ENCODE measurements at regions not wholly inside any gene's neighbourhood (a gene's known extent, or its start where the extent isn't known, plus 50 kb on each side); places are given as distances from the start of the nearest gene placed in this dataset.

DNA sequence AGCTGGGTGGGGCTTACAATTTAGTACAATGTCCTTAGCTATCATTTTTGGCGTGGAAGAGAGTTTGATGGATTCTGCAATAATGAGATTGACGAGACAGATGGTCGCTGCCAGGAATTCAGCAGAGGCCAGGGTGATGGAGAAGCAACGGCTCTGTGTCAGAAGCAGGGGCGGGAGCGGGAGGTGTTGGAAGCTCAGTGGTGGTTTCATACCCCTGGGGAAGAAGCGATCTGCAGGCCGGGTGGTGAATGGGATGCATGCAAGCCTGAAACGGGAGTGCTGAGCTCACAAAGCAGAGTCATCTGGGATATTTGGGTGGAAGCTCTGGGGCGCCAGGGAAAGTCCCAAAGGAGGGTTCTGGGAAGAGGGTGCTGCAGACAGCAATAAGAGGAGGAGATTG, 370.8 kb downstream of the ZNF536 start:
- no peaks in the 10 kb centered on the region for H3K9me3 Mint-ChIP-seq
- CTCF ChIA-PET: no interaction called here

DNA sequence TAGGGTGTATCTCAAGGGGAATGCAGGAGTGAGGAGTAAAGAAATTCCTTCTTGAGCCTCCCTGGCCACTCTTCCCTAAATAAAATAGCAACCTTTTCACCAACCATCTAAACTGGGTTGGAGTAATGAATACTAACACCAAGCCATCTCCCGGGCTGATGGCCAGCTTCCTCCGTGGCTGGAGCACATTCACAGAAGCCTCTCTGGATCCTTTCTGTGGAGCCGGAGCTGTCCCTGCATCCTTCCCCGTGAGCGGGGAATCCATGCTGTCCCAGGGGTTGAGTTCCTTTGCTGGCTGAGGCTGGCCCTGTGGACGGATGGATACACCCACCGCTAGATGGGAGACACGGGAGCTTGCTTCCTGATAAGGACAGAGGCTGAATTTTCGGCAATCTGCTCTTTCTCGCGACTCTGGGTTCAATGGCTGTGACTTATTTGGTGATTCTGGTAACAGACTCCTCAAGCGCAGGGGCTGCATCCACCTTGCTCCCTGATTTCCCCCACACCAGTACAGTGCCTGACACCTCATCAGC, 370.3 kb downstream of the ZNF536 start:
- Mint-ChIP-seq H3K4me3 (no peak overlapping the region), H3K36me3 (ENCODE audit: low read depth) (no peaks in the 10 kb centered on the region), H3K27ac (no peak overlapping the region), H3K27me3 (no peaks in the 10 kb centered on the region), H3K4me1 (no peaks in the 10 kb centered on the region), H3K9me3 (no peaks in the 10 kb centered on the region)
- CTCF ChIA-PET: no interaction called here
- POLR2A ChIA-PET: no interaction called here
- DNase-seq: no peak

More for the DNA sequence above, 370.8 kb downstream of the ZNF536 start:
- no peaks in the 10 kb centered on the region for H3K27me3 Mint-ChIP-seq
- H3K4me3 Mint-ChIP-seq: no peak overlapping the region
- POLR2A ChIA-PET: no interaction called here
- no peak overlapping the region for H3K27ac Mint-ChIP-seq
- no peaks in the 10 kb centered on the region for H3K4me1 Mint-ChIP-seq
- H3K36me3 Mint-ChIP-seq (ENCODE audit: low read depth): no peaks in the 10 kb centered on the region
- DNase-seq: no peak

DNA sequence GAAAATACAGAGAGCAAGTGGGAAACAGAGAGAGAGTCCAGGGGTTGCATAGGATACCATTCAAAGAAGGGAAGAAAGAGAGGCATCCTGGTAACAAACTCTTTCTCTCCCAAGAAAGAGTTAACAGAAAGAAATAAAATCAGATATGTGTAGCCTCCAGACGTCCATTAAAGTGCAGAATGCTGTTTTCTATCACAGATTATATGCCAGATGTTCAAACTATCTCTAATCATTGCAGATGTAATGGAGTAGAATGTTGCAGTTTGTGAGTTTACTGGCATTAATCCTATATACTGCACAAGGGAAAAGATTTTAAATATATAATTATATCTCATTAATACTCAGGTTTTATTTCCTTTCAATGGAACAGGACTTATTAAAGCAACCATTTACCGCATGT, 369.4 kb downstream of the ZNF536 start:
- no peaks in the 10 kb centered on the region for H3K27me3 Mint-ChIP-seq
- ChIA-PET POLR2A (no interaction called here), CTCF (no interaction called here)
- H3K4me3 Mint-ChIP-seq: no peak overlapping the region
- no peaks in the 10 kb centered on the region for H3K9me3 Mint-ChIP-seq
- no peak overlapping the region for H3K27ac Mint-ChIP-seq
- no peaks in the 10 kb centered on the region for H3K4me1 Mint-ChIP-seq
- H3K36me3 Mint-ChIP-seq (ENCODE audit: low read depth): no peaks in the 10 kb centered on the region
- DNase-seq: no peak

DNA sequence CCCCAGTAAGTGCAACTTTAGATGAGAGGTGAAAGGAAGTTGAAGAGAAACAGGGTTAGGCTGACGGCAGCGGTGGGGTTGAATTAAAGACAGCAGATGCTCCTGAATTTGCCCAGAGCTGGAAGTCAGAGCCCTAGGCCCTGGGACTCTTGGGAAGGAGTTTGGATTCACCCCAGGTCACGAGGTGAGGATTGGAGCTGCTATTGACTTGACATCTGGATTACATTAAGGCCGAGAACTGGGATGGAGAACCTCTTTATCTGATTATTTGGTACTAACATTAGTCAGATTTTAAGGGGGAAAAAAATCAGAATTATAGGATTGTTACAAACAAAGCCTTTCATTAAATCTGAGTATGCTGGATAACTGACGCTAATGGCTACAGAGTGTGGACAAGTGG, 367.2 kb downstream of the ZNF536 start:
- Mint-ChIP-seq H3K36me3 (ENCODE audit: low read depth) (no peaks in the 10 kb centered on the region), H3K4me1 (no peaks in the 10 kb centered on the region), H3K9me3 (no peaks in the 10 kb centered on the region), H3K4me3 (no peak overlapping the region), H3K27me3 (no peaks in the 10 kb centered on the region), H3K27ac (no peak overlapping the region)
- CTCF ChIA-PET: no interaction called here
- POLR2A ChIA-PET: no interaction called here
- no peak for DNase-seq

DNA sequence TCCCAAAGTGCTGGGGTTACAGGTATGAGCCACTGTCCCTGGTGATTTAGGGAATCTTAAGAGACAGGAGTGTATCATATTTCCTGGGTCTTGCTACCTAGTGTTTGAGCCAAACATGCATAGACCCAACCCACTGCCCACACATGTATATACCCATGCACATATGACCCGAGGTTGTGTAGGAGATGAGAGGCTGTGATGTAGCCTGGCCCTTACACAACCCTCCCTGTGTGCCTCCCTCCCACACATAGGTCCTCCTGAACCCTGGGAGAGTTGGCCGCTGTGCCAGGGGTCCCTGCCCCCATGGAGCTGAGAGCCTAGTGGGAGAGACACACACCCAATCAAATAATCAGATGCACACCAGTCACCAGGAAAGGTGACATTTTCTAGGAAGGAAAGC, 365.9 kb downstream of the ZNF536 start:
- ChIA-PET POLR2A (no interaction called here), CTCF (no interaction called here)
- no peak overlapping the region for H3K27ac Mint-ChIP-seq
- no peak for DNase-seq
- H3K4me3 Mint-ChIP-seq: no peak overlapping the region
- H3K36me3 Mint-ChIP-seq (ENCODE audit: low read depth): no peaks in the 10 kb centered on the region
- H3K4me1 Mint-ChIP-seq: no peaks in the 10 kb centered on the region
- H3K27me3 Mint-ChIP-seq: no peaks in the 10 kb centered on the region
- no peaks in the 10 kb centered on the region for H3K9me3 Mint-ChIP-seq

DNA sequence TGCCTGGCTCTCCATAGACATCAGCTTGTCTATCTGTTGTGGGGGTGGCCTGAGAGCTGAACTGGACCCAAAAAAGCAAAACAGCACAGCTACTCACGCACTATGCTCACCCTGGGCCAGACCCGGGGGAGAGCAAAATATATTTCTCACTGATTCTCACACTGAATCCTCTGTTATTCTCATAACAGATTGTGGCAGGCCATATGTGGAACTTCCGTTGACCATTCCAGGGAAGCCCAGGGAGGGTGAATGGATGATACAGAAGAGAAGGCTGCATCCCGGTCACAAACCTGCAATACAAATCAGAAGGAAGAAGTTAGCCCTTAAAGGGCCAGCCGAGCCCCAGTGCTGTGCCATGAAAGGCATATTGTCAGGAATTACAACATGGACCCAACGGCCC, 362.5 kb downstream of the ZNF536 start:
- no peaks in the 10 kb centered on the region for H3K27me3 Mint-ChIP-seq
- no peaks in the 10 kb centered on the region for H3K9me3 Mint-ChIP-seq
- no peak for DNase-seq
- no peak overlapping the region for H3K27ac Mint-ChIP-seq
- peaks cover 6% of the 10 kb centered on the region for H3K4me1 Mint-ChIP-seq
- H3K36me3 Mint-ChIP-seq (ENCODE audit: low read depth): no peaks in the 10 kb centered on the region
- ChIA-PET CTCF (interaction anchor here (0.5 kb wide), 1 partner anchor 864 kb away, joined by 5 read pairs; no protein-coding TSS in a partner anchor), POLR2A (no interaction called here)
- H3K4me3 Mint-ChIP-seq: no peak overlapping the region

DNA sequence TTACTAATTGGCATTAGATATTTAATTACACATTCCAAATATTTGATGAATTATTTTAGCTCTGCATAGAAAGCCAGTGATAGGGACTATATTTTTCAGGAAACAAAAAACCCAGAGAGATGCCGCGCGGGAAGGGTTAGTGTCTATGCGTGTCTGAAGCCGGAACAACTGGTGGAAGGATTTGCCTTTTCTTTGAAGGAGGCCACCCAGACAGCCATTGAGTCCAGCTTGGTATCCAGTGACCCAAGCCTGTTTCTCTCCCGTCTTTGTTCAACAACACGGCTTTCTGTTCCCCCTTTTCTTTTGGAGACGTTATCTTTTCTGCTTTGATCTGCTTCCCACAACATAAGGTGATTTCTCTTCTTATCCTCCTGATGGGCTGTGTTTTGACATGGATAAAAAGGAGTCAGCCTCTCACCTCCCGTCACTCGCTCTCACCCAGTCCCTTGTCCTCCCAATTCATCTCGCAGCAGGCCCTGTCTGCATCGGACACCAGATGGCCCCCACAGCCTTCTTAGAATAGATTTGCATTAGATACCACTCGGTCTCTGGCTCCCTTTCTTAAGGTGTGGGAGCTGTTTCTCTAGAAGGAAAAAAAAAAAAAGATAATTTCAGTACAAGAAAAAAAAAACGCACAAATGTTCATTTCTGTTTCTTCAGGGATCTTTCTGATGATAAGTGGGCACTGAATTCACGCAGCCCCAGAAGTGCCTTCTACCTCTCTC, 361.8 kb downstream of the ZNF536 start:
- H3K36me3 Mint-ChIP-seq (ENCODE audit: low read depth): no peaks in the 10 kb centered on the region
- ChIA-PET CTCF (no interaction called here), POLR2A (no interaction called here)
- H3K9me3 Mint-ChIP-seq: no peaks in the 10 kb centered on the region
- no peak for DNase-seq
- H3K4me1 Mint-ChIP-seq: peaks cover 6% of the 10 kb centered on the region
- H3K4me3 Mint-ChIP-seq: no peak overlapping the region
- no peak overlapping the region for H3K27ac Mint-ChIP-seq
- H3K27me3 Mint-ChIP-seq: no peaks in the 10 kb centered on the region

DNA sequence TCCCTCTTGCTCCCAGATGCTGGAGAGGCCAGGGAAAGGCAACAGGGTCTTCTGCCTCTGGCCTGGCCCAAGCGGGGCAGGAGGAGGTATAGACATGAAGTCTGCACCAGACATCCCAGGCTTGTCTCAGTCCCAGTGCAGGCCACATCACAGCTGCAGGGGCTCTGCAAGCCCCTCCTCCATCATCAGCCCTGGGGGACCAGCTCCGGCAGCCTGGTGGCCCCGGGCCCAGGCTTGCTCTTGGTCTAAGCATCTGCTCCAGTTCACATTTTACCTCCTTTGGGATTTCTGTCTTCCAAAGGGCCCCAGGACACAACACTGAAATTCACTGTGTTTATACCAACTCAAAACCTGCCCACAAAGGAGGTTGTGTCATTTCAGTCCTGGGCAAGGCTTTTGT, 359.4 kb downstream of the ZNF536 start:
- CTCF ChIA-PET: no interaction called here
- H3K4me3 Mint-ChIP-seq: no peak overlapping the region
- no peaks in the 10 kb centered on the region for H3K9me3 Mint-ChIP-seq
- no peaks in the 10 kb centered on the region for H3K27me3 Mint-ChIP-seq
- no peak for DNase-seq
- POLR2A ChIA-PET: no interaction called here
- no peak overlapping the region for H3K27ac Mint-ChIP-seq
- H3K4me1 Mint-ChIP-seq: peaks cover 6% of the 10 kb centered on the region
- no peaks in the 10 kb centered on the region for H3K36me3 Mint-ChIP-seq (ENCODE audit: low read depth)

DNA sequence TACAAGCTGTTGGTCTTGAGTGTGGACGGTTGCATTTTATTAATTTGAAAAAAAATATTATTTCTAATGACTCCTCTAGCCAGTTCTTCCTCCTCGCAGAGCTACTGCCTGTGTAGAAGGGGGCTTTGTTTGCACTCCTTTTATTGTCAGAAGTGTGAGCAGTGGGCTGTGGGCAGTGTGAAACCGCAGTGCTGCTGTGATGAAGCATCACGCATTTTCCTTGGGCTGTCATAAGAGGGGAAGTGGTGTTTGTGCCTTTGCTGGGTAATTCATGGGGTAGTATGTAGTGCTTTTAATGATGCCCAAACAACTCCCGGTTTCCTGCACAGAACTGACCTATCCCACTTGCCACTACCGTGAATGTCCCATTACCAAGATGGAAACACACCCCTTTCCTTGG, 357.3 kb downstream of the ZNF536 start:
- no peak overlapping the region for H3K27ac Mint-ChIP-seq
- peaks cover 6% of the 10 kb centered on the region for H3K4me1 Mint-ChIP-seq
- DNase-seq: no peak
- no peak overlapping the region for H3K4me3 Mint-ChIP-seq
- H3K27me3 Mint-ChIP-seq: no peaks in the 10 kb centered on the region
- ChIA-PET POLR2A (no interaction called here), CTCF (no interaction called here)
- no peaks in the 10 kb centered on the region for H3K9me3 Mint-ChIP-seq
- no peaks in the 10 kb centered on the region for H3K36me3 Mint-ChIP-seq (ENCODE audit: low read depth)

DNA sequence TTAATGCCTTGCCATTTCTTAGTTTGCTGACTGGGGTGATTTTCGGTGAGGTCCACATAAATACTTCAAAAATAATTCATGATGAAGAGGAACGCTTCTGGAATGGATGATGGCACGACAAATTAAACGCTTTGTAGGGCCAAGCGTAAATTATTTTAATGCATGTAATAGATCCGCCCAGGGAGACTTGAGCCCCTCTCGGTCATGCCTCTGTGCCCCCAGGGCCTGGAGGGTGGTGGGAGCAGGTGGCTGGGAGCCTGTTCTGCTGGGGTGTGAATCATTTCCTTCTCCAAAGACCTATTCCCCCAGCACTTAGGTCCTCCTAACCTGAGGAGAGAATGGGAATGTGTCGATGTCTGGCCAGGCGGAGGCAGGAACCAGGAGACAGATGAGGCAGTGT, 350.6 kb downstream of the ZNF536 start:
- Mint-ChIP-seq H3K4me3 (no peak overlapping the region), H3K9me3 (no peaks in the 10 kb centered on the region), H3K4me1 (peaks cover 12% of the 10 kb centered on the region), H3K27me3 (peaks cover 6% of the 10 kb centered on the region), H3K27ac (no peak overlapping the region), H3K36me3 (ENCODE audit: low read depth) (no peaks in the 10 kb centered on the region)
- ChIA-PET POLR2A (no interaction called here), CTCF (no interaction called here)
- no peak for DNase-seq

DNA sequence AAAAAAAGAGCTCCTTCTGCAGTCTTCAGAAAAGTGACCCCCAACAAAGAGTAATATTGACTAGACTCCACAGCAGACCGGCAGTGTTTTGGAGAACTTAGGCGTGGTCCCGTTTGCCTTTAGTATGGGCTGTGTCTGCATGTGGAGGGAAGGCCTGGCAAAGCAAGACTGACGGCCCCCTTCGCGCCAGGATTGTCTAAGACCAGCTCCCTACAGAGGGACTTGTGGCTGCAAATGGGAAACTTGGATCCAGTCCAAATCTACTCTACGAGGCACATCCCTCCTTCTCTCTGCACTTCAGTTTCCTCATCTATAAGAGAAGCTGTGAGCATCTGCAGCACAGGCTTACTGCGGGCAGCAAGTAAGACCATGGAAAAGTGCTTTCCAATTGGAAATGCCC, 350.0 kb downstream of the ZNF536 start:
- peaks cover 12% of the 10 kb centered on the region for H3K4me1 Mint-ChIP-seq
- no peak overlapping the region for H3K27ac Mint-ChIP-seq
- no peaks in the 10 kb centered on the region for H3K9me3 Mint-ChIP-seq
- DNase-seq: no peak
- ChIA-PET POLR2A (interaction anchor here (0.8 kb wide), 1 partner anchor 17 kb away, joined by 3 read pairs; no protein-coding TSS in a partner anchor), CTCF (interaction anchor here (0.7 kb wide), 1 partner anchor 67 kb away, joined by 4 read pairs; no protein-coding TSS in a partner anchor)
- no peak overlapping the region for H3K4me3 Mint-ChIP-seq
- H3K36me3 Mint-ChIP-seq (ENCODE audit: low read depth): no peaks in the 10 kb centered on the region
- H3K27me3 Mint-ChIP-seq: peaks cover 6% of the 10 kb centered on the region

DNA sequence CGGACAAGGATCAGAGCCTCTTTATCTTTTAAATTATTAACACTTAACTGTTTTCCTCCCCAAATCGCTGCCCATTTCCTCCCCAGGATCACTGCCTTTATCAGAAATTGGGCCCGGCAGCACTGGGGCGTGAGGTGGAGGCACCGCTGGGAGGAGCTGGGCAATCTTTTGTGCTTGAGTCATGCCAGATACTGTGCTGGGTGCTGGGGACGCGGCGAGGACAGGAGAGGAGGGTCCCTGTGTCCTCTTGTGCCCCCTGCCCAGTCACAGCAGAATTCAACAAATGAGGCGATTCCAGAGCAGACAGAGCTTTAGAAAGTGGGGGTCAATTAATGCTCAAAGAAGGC, 347.8 kb downstream of the ZNF536 start:
- Mint-ChIP-seq H3K9me3 (no peaks in the 10 kb centered on the region), H3K27ac (no peak overlapping the region), H3K4me1 (peaks cover 12% of the 10 kb centered on the region), H3K36me3 (ENCODE audit: low read depth) (no peaks in the 10 kb centered on the region), H3K4me3 (peak overlapping the region; percentile 63), H3K27me3 (peaks cover 6% of the 10 kb centered on the region)
- CTCF ChIA-PET: interaction anchor here (1.0 kb wide), 2 partner anchors 37 to 53 kb away, joined by 3 to 5 read pairs; no protein-coding TSS in a partner anchor
- POLR2A ChIA-PET: no interaction called here
- DNase-seq: no peak

DNA sequence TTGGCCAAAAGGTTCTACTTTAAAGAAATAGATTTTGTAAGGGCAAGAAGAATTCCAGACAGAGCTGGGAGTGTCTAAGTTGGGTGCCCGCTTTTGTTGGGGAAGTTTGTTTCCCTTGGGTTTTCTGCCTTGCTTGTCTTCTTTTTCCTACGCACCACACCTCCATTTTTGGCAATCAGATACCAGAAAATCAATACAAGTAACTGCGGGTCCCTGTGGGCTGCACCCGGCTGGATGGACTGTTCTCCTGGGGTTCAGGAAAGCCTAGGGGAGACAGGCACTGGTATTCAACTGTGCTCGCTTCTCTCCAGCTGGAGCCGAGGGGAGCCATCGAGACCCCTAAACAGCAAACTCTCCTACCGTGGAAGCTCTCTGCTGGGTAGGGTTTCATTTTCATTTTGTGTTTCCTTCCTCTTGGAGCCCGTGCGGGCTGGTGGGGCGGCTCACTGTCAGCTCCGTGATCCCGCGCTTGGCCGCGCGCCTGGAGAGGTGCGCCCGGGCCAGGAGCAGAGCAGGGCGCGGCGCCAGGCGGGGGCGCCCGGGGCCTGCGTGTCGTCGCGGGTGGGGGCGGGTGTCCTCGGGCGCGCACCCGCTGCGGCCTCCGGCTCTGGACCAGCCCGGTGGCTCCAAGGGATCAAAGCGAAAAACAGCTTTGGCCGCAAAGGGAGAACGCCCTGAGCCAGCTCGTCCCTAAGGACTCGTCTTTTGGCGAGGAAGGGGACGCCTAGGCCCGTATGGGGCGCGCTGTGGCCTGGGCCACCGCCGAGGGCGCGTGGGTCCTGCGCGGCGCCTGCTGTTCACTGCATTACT, 347.2 kb downstream of the ZNF536 start:
- POLR2A ChIA-PET: no interaction called here
- Mint-ChIP-seq H3K27ac (no peak overlapping the region), H3K4me1 (peaks cover 12% of the 10 kb centered on the region), H3K36me3 (ENCODE audit: low read depth) (no peaks in the 10 kb centered on the region), H3K27me3 (peaks cover 6% of the 10 kb centered on the region), H3K4me3 (peak overlapping the region; percentile 63), H3K9me3 (no peaks in the 10 kb centered on the region)
- peak; percentile 22 for DNase-seq
- CTCF ChIA-PET: interaction anchor here (0.8 to 1.0 kb wide), 2 partner anchors 52 to 67 kb away, joined by 3 read pairs; no protein-coding TSS in a partner anchor

DNA sequence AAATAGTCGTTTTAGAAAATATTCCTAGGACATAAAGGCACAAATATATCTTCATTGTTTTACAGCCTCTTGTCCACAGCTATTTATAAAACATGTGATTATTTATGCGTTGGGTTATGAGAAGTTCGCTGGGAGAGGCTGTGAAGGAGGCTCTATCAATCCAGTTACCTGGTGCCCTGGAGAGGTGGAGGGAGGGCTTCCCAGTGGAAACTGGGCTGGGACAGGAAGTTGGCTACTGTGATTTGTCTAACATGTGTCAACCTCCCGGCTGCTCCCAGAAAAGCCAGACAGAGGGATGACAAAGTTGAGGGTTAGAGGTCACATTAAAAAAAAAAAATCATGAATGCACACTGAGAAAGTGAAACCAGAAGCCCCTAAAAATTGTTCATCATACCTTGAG, 346.5 kb downstream of the ZNF536 start:
- Mint-ChIP-seq H3K4me3 (peak overlapping the region; percentile 63), H3K9me3 (no peaks in the 10 kb centered on the region), H3K27ac (no peak overlapping the region), H3K27me3 (peaks cover 6% of the 10 kb centered on the region), H3K36me3 (ENCODE audit: low read depth) (no peaks in the 10 kb centered on the region), H3K4me1 (peaks cover 12% of the 10 kb centered on the region)
- POLR2A ChIA-PET: no interaction called here
- CTCF ChIA-PET: no interaction called here
- DNase-seq: no peak
